ENCODE measurements at regions not wholly inside any gene's neighbourhood (a gene's known extent, or its start where the extent isn't known, plus 50 kb on each side); places are given as distances from the start of the nearest gene placed in this dataset.

GRCh38 chr11:70604221-70604620, 205.9 kb downstream of the CTTN start:
- H3K23ac ChIP-seq (ENCODE audit: insufficient read length, low read depth, low read length) = no peak overlapping the region
- peaks cover 4% of the 10 kb centered on the region; the same call in 1 of the 2 replicates for H3K4me1 ChIP-seq (ENCODE audit: insufficient read depth, low read length)
- H2BK5ac ChIP-seq (ENCODE audit: insufficient read length, low read length) = no peak overlapping the region
- H3K23me2 ChIP-seq (ENCODE audit: insufficient read length, low read depth, low read length, poor library complexity, severe bottlenecking) = no peaks in the 10 kb centered on the region
- H3K9me3 ChIP-seq (ENCODE audit: control insufficient read depth, low read depth, low read length) = no peaks in the 10 kb centered on the region
- no peak overlapping the region for H3K4me2 ChIP-seq (ENCODE audit: insufficient read depth, insufficient read length, low read length)
- H3K9ac ChIP-seq (ENCODE audit: extremely low read depth, insufficient read length, low read length) = no peak overlapping the region
- H3K14ac ChIP-seq (ENCODE audit: insufficient read depth, low read length) = no peak overlapping the region; the same call in 1 of the 2 replicates
- peaks cover 2% of the 10 kb centered on the region; the same call in 1 of the 2 replicates for H3K79me2 ChIP-seq (ENCODE audit: insufficient read depth, low read length)
- Mint-ChIP-seq H3K36me3 (ENCODE audit: insufficient read depth in 1 of 3, low read depth in 3 of 3) (no peaks in the 10 kb centered on the region; a peak in 1 of 7 replicates), H3K27ac (no peak overlapping the region), H3K4me3 (no peak overlapping the region), H3K27me3 (ENCODE audit: low read depth) (no peaks in the 10 kb centered on the region), H3K4me1 (peaks cover 25 to 40% of the 10 kb centered on the region in 2 experiments), H3K9me3 (no peaks in the 10 kb centered on the region)
- no peaks in the 10 kb centered on the region for H3K27me3 ChIP-seq (ENCODE audit: insufficient read depth, low read length)
- no peaks in the 10 kb centered on the region for H4K20me1 ChIP-seq (ENCODE audit: control insufficient read depth, insufficient read depth, insufficient read length)
- H2AFZ ChIP-seq (ENCODE audit: low read length) = no peak overlapping the region
- no peak overlapping the region for H2BK120ac ChIP-seq (ENCODE audit: low read depth, low read length, poor library complexity, severe bottlenecking)
- H4K91ac ChIP-seq (ENCODE audit: insufficient read length, low read depth, low read length) = no peak overlapping the region
- no peak for DNase-seq
- no peak overlapping the region for H4K5ac ChIP-seq (ENCODE audit: insufficient read length, low read depth, low read length)
- no peak overlapping the region for H2BK12ac ChIP-seq (ENCODE audit: insufficient read length, low read depth, low read length)
- no peak overlapping the region for H2BK20ac ChIP-seq (ENCODE audit: low read depth, low read length, poor library complexity, severe bottlenecking)
- no peak overlapping the region for H2AK5ac ChIP-seq (ENCODE audit: insufficient read length, low read length)
- no CpG with 5 or more reads among the region's 11 CpGs for WGBS (ENCODE audit: extremely low coverage, insufficient read length, low lambda C conversion rate)
- no peak overlapping the region for H3K4ac ChIP-seq (ENCODE audit: low read depth, low read length)
- H4K8ac ChIP-seq (replicated peaks; ENCODE audit: insufficient read length, low read depth, low read length) = no peak overlapping the region
- H3K27ac ChIP-seq (ENCODE audit: insufficient read length, low read depth, low read length) = no peak overlapping the region
- H3K79me1 ChIP-seq (ENCODE audit: insufficient read depth, low read depth, low read length, poor library complexity, severe bottlenecking) = no peaks in the 10 kb centered on the region
- no peak overlapping the region for H3T11ph ChIP-seq (ENCODE audit: low read length)
- H3K18ac ChIP-seq (ENCODE audit: insufficient read length, low read depth, low read length) = no peak overlapping the region
- H3K56ac ChIP-seq (ENCODE audit: insufficient read length, low read depth, low read length) = no peak overlapping the region
- no peak for TF ChIP-seq CTCF (conservative IDR thresholded peaks at IDR 0.05)
- no peak overlapping the region for H2BK15ac ChIP-seq (ENCODE audit: low read depth, low read length)
